NCI-H526 (cell line): ENCODE measurements at regions not wholly inside any gene's neighbourhood (a gene's known extent, or its start where the extent isn't known, plus 50 kb on each side); places are given as distances from the start of the nearest gene placed in this dataset.

ENCODE experiments used
- DNase-seq, 2 experiments: peaks; one replicate each; lab custom pipeline; 2025; lab: John Stamatoyannopoulos, UW

DNA sequence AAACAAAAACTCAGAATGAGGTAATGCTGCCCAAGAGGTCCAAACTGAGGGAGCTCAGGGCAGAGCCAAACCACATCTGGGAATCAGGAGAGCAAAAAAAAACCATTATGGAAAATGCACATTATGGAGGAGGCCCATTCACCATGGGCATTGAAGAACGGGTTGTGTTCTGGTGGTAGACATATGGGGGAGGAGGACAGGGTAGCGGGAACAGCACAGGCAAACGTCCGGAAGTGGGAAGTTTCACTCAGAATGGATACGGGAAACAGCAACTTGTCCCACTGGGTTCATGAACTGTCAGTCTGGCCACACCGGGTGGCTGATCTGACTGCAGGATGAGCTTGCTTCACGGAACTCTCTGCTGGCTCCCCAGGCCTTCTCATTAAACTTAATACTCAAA is 139.7 kb downstream of the RRAGC start:
- no peak for DNase-seq

DNA sequence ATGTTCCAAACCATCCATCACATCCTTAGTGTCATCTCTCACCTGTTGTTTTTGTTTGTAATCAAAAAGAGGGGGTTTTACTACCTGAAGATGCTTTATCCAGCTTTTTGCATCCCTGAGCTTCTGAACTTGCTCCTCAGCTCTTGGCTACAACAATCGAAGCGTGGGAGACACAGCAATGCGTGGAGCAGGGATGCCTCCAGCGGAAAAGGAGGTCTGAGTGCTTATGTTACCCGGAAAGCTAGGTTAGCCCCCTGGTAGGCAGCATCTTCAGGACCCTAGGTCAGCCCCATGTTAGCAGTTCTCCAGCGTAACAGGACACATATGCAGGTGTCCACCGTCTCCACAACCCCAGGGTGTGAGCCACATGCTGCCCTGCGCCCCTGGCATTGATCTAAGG is 141.5 kb downstream of the RRAGC start:
- no peak for DNase-seq

DNA sequence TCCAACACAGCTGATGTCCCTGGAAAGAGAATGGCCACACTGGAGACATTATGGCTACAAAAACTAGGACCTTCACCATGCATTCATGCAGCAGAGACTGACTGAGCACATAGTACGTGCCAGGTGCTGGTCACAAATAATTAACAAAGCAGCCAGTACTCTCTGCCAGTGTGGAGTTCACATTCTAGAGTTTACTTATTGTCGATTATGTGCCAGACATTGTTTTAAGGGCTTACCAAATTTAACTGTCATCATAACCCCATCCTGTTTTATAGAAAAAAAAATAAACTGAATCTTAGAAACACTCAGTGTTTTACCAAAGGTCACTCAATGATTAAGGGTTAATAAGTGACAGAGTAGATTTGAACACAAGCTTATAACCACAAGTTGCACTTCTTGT is 143.3 kb downstream of the RRAGC start:
- DNase-seq = no peak

DNA sequence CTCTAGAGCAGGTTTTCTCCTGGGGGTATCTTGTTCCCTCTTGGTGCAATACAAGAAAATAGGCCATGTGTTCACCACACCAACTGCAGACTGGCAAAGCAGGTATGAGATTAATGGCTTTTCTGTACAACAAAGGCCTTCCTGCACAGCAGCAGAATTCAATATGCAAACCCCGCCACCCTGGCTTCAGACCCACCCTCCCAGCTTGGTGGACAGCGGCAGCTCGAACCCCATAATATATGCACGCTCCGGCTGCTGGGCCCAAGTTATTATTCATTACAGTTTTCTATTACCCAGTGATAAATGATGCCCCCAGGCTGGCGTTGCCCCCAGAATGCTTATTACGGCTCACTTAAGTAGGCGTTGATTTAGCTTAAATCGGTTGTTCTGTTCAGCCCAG is 144.2 kb downstream of the RRAGC start:
- DNase-seq = no peak

DNA sequence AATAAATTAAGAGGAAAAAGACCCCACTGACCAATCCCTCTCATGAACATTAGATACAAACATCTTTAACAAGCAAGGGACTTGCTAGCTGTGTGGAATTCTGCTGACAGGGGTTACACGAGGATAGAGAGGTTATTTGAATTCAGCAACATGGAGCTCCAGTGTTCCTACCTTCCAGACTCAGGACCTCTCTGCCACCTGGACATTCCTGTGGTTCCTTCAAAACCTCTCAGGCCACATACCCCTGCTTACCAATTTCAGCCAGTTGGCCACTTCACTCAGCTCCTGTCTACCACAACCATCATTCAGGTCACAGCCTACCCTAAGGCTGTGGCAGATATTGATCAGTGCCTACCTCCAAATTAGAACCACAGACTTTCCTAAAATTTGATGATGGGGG is 147.5 kb downstream of the RRAGC start:
- no peak for DNase-seq

DNA sequence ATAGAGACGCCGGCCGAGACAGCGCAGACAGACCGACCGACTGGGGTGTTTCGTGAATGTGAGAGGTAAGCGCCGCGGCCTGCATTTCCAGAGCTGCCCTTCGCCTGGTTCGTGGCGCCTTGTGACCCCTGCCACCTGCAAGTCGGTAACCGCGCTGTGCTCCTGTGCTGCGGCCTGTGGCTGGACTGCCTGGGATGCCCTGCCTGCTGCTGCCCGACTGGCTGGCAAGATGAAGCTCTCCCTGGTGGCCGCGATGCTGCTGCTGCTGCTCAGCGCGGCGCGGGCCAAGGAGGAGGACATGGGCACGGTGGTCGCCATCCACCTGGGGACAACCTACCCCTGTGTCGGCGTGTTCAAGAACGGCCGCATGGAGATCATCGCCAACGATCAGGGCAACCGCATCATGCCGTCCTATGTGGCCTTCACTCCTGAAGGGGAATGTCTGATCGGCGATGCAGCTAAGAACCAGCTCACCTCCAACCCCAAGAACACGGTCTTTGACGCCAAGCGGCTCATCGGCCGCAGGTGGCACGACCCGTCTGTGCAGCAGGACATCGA is 150.8 kb downstream of the RRAGC start:
- DNase-seq = no peak

DNA sequence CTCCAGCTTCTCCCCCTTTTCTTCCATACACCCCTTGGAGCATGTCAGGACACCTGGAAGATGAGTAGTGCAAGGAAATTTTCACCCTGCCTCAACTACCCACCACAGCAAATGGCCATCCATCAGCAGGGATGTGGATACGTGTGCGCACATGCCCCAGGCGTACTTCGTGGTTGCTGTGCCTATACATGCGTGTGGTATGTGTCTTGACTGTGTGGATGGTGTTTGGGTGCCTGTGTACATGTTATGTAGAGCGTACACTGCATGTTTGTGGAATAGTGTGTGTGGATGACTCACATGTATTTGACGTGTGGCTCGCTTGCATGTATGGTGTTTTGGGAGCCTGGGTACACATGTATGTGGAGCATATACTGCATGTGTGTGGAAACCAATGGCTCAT is 158.5 kb downstream of the RRAGC start:
- DNase-seq = no peak

DNA sequence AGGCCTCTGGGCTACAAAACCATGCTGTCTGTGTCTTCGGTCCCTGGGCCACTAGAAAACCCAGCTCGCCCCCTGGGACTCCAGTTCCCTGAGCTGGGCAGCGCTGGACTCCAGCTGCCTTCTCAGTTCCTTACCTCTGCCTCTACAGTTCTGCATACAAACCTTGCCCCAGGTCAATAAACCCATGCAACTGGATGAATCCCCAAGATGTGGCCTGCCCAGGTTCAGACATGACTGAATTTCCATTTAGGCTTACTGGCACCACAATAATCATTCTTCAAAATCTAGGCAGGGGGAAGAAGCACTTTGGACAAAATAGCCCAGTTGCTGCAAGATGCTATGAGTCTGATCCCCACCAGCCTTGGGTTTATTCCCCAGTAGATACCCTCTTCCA is 159.5 kb downstream of the RRAGC start:
- no peak for DNase-seq

DNA sequence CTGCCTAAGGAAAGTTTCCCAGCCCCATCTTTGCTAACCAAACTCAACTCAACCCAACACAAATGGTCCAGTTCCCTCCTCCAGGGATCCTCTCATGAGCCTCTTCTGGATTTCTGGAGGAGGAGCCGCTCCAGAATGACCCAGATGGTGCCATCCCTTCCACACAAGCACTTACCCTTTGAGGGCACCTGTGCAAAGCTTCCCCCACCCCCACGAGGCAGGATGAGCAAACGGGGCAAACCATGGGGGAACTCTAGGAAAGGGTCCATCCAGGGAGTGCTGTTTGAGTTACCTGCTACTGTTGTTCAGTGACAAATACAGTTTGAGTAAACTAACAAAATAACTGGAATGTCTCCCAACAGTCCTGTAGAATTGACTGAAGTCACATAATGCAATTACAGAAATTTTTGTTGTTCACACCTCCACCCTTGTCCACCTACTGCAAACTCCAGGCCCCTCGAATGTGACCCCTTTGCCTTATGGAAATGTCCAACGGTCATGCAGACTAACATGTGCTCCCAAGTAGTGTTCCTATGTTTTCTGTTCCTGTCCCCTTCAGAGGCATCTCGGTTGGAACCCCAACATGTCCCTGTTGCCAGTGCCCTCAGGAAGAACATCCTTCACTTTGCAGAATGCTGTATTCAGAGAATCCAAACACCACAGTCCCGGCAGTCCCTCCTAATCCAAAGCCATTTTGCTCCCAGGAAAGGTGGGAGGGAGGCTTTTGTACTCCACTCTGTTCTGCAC is 160.1 kb downstream of the RRAGC start:
- DNase-seq = no peak

DNA sequence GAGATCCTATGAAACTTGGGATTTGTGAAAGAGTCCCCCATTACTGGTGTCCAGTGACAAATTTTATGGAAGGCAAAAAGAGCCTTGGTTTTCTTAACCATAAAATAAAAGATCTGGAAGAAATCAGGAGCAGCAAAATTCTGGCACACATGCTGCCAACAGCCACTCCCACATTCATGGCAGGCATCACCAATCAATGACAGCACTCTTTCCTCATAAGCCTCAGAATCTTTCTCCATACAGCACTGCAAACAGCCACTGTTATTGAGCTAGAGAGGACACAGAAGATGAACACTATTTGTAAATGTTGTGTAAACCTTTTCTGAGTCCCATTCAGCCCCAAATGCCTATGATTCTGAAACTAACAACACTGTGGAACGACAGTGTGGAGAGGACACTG is 162.2 kb downstream of the RRAGC start:
- DNase-seq = no peak

DNA sequence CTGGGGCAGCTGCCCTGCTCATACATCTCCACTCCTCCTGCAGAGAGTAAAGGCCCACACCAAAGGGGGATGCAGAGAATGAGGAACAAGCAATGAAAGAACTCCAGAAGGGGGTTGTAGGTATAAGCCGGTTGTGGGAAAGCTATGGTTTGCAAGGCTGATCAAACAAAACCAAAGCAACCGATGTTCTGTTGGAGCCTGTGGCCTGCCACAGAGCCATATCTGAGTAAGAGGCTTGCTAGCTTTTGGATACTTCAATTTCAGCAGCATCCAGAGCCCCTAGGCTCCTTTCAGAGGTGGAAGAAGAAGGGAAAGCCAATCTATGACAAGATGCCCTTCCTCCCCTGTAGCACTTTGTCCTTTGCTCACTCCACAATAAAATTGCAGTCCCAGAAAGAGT is 163.2 kb downstream of the RRAGC start:
- no peak for DNase-seq

DNA sequence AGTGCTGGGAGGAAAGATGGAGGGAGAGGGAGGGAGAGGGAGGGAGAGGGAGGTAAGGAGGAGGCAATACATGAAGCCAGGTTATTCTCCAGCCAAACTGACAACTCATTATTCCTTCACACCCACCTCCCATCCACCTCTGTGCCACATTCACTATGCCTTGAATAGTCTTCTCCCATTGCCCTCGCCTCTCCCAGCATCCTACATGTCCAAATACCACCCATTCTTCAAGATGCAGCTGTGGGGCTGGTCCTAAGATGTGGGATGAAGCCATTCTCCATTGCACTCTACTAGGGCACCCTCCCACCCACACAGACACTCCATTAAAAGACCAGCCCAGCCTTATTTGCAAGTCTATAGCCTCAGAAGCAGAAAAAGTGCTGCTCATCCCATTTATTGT is 165.8 kb downstream of the RRAGC start:
- DNase-seq = no peak

DNA sequence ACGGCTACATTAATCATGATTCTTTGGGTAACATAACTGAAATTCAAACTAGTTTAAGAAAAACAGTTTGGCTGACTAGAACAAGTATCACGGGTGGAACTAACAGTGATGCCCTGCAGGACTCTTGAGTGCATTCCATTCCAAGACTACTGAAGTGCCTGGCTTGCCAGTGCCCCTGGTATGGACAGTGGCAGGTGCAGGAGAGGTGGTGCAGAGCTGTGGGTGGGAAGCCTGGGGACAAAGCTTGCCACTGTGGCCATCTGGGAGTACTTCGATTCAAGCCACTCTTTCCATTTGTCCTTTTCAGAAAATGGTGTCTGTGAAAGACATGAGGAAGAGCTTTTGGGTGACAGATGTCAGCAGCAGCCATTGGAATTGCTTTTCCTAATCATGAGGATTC is 166.5 kb downstream of the RRAGC start:
- DNase-seq = no peak

DNA sequence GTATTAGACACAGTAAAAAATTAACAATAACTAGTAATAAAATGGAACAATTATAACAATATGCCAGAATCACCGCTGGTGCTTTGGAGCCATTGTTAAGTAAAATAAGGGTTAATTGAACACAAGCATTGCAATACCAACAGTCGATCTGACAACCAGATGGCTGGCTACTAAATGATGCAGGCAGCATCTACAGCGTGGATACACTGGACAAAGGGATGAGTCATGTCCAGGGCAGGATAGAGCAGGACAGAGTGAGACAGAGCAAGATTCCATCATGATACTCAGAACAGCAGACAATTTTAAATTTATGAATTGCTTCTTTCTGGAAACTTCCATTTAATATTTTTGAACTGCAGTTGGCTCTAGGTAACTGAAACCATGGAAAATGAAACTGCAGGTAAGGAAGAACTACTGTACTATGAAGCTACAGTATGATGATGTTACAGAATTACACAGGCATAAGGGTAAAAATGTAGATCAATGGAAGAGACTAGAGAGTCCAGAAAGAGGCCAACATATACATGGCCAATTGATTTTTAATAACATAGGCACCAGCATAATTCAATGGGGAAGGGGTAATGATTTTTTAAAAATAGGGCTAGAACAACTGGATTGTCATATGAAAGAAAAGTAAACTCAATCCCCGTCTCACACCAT is 168.7 kb downstream of the RRAGC start:
- no peak for DNase-seq

DNA sequence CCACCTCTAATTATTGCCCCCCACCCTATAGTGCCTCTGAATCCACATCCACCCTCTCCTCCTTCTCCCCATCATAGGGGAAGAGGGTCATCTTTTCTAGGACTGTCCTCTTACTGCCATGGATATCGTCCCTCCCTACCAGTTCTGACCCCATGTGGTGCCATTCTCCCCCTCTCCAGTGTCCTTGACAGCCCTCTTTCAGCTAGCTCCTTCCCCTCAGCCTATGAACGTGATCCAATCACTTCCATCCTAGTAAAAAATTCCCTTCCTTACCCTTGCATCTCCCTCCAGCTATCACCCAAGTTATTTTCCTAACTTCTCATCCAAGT is 172.7 kb downstream of the RRAGC start:
- no peak for DNase-seq

DNA sequence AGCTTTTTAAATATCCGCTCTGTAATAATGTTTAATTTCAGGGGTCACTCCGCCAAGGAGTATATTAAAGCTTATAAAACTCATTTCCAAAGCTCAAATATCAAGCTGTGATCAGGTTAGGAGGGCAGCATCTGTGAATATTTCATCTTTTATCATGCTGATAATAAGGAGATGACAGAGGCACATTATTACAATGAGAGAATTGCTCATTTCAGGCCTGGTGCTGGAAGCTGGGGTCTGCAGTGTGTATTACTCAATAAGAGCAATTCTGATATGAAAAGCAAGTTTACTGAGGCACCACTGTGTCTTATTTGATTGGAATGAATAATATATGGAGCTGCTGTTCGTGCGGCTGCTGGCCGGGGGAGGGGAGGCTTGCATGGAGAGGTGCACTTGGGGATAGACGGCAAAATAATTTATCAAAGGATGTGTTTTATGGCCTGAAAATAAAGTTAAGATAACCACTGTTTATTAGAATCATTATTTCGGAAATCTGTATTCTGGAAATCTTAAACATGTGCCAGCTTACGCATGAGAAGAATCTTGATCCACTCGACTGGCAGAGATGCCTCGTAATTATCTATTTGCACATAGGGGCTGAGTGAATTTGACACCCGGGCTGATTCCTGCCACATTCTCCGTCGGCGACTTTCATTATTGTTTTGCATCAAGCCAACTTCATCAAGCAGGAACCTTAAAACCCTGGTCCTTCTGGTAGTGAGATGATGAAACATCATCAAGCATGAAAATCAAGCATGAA is 173.2 kb downstream of the RRAGC start:
- DNase-seq = peak in 1 of 2 experiments; percentile 45

DNA sequence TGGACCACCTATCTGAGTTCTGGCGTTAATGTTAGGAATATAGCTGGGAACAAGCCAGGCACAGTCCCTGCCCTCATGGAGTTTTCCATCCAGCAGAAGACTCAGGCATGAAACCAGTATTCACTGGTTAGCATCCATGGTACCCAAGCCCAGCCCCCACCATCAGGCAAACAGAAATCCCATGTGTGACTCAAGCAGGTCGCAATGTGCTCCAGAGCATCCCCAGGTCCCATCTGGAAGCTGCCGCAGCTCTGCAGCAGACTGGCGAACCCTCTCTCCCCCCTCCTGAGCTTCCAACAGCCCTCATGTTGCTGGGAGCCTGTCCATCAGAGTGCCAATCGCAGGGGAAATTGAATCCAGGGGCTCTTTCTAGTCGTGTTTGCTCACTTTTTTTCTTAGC is 174.2 kb downstream of the RRAGC start:
- no peak for DNase-seq

DNA sequence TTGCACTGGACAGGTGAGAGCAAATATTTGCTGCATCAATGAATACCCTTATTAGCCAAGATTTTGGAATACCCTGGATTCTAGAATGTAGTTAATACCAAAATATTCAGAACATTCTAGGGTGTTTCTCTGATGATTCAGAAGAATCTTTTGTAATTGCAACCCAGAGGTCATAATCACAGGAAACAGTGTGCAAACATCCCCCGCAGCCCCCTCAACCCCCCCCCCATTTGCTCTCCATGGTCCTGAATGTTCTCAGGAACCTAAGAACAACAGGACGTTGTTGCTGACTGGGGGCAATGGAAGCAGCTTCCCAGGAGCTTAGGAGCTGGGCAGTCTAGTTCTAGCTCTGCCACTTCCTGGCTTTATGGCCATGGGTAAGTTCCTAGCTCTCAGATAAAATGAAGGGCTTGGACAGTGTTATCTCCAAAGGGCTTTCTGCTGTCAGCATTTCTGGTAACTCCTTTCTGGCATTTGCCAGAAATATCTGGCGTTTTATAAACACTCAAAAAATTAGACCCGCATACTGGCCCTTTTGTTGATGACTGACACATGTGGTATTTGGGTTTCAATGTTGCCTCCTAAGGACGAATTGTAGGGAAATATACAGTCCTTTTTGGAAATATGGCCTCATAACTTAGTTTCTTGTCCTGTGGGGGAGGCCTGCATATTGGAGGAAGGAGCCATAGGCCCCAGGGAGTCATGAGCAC is 178.6 kb downstream of the RRAGC start:
- DNase-seq = no peak

DNA sequence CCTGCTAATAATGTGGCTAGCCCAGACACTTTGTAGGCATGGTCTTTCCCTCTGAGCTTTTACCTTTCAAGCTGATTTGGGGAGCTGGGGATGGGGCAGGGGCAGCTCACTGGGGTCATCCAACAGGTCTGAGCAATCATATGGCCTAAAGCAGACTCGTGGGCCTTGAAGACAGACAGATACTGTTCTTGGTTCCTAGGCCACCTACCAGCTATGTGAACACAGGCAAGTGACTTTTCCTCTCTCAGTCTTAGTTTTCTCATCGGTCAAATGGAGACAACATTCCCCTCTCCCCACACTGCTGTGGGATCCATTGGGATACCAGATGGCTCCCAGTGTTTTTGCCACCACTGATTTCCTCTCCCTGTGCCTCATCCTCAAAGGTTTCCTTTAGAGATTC is 181.8 kb downstream of the RRAGC start:
- DNase-seq = no peak

DNA sequence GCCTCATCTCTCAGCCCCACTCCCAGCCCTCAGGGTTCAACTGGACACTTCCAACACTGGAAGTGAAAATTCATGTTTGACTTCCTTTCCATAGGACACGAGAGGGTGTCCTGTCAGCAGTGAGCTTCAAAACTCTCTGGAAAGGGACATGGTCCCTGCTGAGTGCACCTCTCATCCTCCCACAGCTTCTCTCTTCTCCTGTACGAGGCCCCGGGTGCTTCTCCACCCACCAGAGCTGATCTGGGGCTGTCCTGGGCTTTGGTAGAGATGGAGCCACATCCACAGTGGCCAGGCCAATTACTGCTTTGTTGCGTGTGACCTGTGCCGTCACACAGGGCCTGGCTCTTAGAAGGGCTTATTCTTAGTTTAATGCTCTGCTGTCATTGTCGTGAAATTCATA is 182.3 kb downstream of the RRAGC start:
- no peak for DNase-seq

DNA sequence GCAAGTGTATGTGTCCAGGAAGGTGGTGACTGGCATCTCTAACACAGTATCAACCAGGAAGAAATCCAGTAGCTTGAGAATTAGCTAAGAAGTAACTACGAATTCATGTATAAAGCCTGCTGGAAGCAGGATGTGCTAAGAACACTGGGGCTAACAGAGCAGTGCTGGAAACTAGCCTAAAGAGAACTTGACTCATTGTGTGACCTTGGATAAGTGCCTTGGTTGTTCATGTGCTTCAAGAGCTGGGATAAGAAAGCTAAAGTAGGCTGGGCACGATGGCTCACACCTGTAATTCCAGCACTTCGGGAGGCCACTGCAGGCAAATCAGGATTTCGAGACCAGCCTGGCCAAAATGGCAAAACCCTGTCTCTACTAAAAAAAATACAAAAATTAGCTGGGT is 186.9 kb downstream of the RRAGC start:
- DNase-seq = no peak

DNA sequence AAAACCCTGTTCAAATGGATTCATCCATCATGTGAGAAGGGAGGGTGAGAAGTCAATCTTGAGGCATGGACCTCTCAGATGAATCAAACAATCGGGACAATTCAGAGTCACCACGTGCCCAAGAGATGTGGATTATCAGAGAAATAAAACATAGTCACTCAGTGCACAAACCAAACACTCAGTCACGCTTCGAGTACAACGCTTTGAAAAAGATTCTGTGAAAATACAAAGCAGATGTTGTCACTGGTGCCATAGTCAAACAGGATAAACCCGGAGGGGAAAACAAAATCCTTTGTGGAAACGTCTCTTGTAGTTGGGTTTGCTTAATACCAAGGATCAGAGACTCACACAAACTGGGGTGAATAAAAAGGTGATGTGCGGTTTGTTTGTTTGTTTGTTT is 188.4 kb downstream of the RRAGC start:
- DNase-seq = no peak
